ENCODE measurements at regions not wholly inside any gene's neighbourhood (a gene's known extent, or its start where the extent isn't known, plus 50 kb on each side); places are given as distances from the start of the nearest gene placed in this dataset.
"Not testable (repeated sequence)": the region's sequence is repeated elsewhere in the genome, so short reads cannot be mapped to it uniquely, and the experiment has no call there.

GRCh38 chr12:107144441-107144840, 51.1 kb upstream of the CRY1 start:
- no peak for ATAC-seq
- intact Hi-C loops (cut with DNase I): no loop called here
- no peak for DNase-seq (ENCODE audit: low spot score)

DNA sequence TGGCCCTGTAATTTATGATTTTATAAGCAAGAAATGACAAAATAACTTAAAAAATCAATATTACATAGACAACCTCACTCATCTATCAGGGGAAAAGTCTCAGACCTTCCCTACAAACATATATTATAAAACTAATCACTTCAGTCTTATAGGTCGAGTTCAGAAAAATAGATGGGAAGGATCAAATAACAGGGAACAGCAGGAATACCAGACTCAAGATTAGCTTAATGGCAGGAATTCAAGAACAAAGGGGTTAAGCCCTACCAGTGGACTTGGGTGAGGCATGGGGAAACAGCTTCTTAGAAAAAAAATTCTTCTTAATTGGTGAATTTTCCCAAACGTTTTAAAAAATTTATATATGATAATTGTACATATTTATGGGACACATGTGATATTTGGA, 51.6 kb upstream of the CRY1 start:
- ATAC-seq (no peak), DNase-seq (ENCODE audit: low spot score) (no peak)
- intact Hi-C loops (cut with DNase I): no loop called here

- DNase-seq (ENCODE audit: low spot score) (no peak), ATAC-seq (no peak)
- intact Hi-C loops (cut with DNase I): no loop called here
Observed at GRCh38 chr12:107145397-107145796, 52.0 kb upstream of the CRY1 start.

DNA sequence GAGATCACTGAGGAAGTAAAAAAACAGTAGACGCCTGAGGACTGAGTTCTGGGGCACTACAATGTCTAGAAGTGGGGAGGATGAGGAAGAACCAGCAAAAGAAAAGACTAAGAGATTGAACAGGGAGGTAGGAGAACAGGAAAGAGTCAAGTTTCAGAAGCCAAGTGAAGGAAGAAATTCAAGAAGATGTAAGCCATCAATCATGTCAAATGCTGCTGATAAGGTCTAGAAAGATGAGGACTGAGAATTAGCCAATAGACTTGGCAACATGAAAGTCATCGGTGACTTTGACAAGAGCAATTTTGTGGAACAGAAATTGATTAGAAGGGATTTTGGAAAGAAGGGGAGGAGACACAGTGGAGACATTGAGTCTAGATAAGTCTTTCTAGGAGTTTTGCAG, 54.8 kb upstream of the CRY1 start:
- ATAC-seq (no peak), DNase-seq (ENCODE audit: low spot score) (no peak)
- intact Hi-C loops (cut with DNase I): no loop called here

DNA sequence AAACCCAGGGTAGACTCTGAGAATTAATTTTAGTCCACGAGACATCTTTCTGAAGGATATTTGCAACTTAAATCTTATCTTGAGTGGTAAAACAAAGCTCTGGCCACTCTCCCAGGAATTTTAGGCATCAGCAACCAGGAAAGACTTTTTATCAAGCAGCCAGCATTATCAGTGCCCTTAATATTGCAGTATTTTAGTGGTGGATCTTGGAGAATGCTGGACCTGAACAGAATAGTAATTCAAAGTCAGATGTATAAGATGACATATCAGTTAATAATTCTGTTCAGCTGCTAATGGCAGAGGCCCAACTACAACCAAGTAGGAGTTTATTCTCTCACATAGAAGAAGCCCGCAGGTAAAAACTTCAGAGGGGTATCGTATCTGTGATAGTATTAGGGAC, 59.0 kb upstream of the CRY1 start:
- intact Hi-C loops (cut with DNase I): no loop called here
- no peak for ATAC-seq
- DNase-seq (ENCODE audit: low spot score): no peak

DNA sequence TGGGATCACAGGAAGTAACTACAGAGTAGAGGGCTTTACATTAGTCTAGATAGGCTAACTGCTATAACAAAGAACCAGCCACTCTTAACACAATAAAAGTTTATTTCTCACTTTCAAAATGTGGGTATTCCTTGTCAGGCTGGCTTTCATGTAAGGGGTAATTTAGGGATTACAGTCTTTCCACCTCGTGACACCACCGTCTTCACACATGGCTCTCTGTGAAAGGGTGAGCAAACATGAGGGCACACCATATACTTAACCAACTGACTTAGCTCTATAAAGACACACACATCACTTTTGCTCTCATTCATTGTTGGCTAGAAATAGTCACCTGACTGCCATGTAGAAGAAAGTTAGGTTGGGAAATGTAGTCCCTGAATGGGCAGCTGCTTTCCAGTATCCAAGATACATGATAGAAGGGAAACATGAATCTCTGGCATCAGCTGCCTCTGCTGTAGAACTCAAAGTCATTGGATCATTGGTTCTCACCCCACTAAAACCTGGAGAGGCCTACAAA, 66.1 kb upstream of the CRY1 start:
- intact Hi-C loops (cut with DNase I): no loop called here
- ATAC-seq: no peak
- no peak for DNase-seq (ENCODE audit: low spot score)

DNA sequence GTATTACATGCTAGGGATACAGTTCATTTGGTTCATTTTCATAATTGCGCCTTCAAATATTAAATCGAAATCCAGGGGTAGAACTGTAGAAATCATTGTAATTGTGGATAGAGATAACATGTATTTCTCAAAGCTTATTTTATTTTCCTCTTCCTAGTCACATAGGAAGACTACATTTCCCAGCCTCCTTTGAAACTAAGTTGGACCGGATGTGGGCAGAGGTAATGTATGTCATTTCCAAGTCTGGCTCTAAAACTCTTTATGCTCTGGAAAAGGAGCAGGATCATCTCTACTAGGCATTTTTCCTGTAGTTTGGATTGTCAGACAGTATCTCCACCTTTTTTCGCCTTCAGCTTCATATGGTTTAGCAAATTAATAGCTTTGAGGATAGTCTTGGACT, 70.1 kb upstream of the CRY1 start:
- intact Hi-C loops (cut with DNase I): no loop called here
- ATAC-seq (no peak), DNase-seq (ENCODE audit: low spot score) (no peak)

DNA sequence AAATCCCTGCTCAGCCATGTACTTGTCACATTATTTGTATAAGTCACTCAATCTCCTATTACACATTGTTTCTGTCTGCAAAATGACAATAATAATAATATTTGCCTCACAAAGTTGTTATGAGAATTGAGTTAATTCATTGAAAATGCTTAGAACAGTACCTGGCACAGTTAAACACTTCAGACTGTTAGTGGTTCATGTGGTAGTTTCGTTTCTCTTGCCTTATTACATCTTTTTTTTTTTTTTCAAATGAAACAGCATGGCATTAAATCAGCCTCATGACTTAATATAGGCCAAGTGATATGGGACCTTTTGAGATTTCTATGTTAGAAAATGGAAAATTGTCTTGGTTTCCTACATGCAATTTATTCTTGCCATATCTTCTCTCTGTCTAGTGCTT, 71.0 kb upstream of the CRY1 start:
- no peak for DNase-seq (ENCODE audit: low spot score)
- intact Hi-C loops (cut with DNase I): no loop called here
- no peak for ATAC-seq

GRCh38 chr12:107165581-107165980, 72.2 kb upstream of the CRY1 start:
- no peak for DNase-seq (ENCODE audit: low spot score)
- intact Hi-C loops (cut with DNase I): no loop called here
- no peak for ATAC-seq

- intact Hi-C loops (cut with DNase I): no loop called here
- DNase-seq (ENCODE audit: low spot score) (no peak), ATAC-seq (no peak)
Observed at GRCh38 chr12:107167756-107168155, 74.4 kb upstream of the CRY1 start.

GRCh38 chr12:107169200-107169599, 75.9 kb upstream of the CRY1 start:
- DNase-seq (ENCODE audit: low spot score) (no peak), ATAC-seq (no peak)
- intact Hi-C loops (cut with DNase I): no loop called here

GRCh38 chr12:107178776-107179175, 85.4 kb upstream of the CRY1 start:
- no peak for DNase-seq (ENCODE audit: low spot score)
- intact Hi-C loops (cut with DNase I): no loop called here
- ATAC-seq: no peak

DNA sequence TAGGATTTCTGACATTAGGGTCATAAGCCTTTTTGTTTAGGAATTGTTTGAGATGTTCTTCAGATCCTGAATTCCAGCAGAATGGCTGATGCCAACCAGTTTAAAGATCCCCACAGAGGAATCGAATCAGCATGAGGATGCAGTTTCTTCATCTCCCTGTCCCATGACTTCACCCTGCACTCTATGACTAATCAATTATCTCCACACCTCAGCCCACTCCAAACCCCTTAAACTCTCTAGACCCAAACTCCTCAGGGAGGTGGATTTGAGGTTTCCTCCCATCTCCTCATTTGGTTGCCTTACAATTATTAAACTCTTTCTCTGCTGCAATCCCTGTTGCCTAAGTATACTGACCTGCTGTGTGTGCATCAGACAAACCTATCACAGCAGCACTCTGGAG, 86.5 kb upstream of the CRY1 start:
- DNase-seq (ENCODE audit: low spot score) (no peak), ATAC-seq (no peak)
- intact Hi-C loops (cut with DNase I): no loop called here

- no peak for ATAC-seq
- intact Hi-C loops (cut with DNase I): no loop called here
- no peak for DNase-seq (ENCODE audit: low spot score)
Observed at GRCh38 chr12:107180272-107180671, 86.9 kb upstream of the CRY1 start.

GRCh38 chr12:107184359-107184930, 91.1 kb upstream of the CRY1 start:
- ATAC-seq (no peak), DNase-seq (ENCODE audit: low spot score) (no peak)
- intact Hi-C loops (cut with DNase I): no loop called here

DNA sequence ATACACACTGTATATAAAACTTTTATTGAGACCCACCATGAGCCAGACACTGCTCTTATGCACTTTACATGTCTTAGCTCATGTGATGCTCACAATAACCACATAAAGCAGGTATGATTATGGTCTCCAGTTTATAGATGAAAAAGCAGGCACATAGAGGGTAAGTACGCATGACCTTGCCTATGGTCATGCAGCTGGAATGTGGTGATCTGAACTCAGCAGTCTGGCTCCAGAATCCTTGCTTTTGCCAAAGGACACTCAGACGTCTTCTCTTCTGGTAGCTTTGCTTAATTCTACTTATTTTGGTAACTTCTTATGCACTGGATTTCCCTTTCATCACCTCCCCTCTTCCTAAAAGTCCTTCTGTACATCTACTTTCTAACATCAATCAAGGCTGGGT, 103.3 kb upstream of the CRY1 start:
- no peak for ATAC-seq
- intact Hi-C loops (cut with DNase I): no loop called here
- no peak for DNase-seq (ENCODE audit: low spot score)

- intact Hi-C loops (cut with DNase I): no loop called here
Observed at GRCh38 chr12:107200394-107200793, 107.0 kb upstream of the CRY1 start.

DNA sequence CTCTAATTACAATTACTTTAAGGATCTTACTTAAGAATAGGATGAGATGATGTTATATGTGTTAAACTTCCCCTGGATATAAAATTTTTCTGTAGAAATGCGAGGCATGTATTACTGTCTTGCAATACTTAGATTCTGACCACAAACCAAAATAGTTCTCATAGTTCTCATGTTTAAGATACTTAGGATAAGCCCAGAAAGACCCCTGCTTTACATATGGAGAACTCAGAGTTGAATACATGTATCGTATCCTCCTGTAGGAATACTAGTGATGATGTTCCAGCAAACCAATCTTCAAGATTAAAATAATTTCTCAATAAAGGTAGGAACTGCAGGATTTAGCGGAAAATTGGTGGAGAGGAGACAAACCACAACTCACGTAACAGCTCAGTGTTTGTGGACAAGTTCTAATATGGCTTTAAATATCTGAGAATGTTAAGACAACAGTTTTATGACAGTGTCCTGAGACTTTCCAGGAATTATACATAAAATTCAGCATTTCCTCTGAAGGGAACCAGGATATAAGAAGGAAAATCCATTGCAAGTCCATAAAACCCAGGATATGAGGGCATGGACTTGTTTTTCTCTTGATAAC, 114.7 kb upstream of the CRY1 start:
- DNase-seq (ENCODE audit: low spot score) (no peak), ATAC-seq (no peak)
- intact Hi-C loops (cut with DNase I): no loop called here

More at GRCh38 chr12:107200394-107200793, 107.0 kb upstream of the CRY1 start:
- no peak for ATAC-seq
- DNase-seq (ENCODE audit: low spot score): no peak

DNA sequence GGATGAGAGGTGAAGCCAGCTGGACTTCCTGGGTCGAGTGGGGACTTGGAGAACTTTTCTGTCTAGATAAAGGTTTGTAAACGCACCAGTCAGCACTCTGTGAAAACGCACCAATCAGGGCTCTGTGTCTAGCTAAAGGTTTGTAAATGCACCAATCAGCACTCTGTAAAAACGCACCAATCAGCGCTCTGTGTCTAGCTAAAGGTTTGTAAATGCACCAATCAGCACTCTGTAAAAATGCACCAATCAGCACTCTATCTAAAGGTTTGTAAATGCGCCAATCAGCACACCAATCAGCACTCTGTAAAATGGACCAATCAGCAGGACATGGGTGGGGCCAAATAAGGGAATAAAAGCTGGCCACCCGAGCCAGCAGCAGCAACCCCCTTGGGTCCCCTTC, 116.4 kb upstream of the CRY1 start:
- DNase-seq (ENCODE audit: low spot score); intact Hi-C loops (cut with DNase I); ATAC-seq: not testable (repeated sequence)

GRCh38 chr12:107214373-107214773, 121.0 kb upstream of the CRY1 start:
- intact Hi-C loops (cut with DNase I); DNase-seq (ENCODE audit: low spot score); ATAC-seq: not testable (repeated sequence)

DNA sequence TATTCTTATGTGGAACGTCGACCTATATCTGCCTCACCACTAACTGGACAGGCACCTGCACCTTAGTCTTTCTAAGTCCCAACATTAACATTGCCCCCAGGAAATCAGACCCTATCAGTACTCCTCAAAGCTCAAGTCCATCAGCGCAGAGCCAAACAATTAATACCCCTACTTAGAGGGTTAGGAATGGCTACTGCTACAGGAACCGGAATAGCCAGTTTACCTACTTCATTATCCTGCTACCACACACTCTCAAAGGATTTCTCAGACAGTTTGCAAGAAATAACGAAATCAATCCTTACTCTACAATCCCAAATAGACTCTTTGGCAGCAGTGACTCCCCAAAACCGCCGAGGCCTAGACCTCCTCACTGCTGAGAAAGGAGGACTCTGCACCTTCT, 123.1 kb upstream of the CRY1 start:
- intact Hi-C loops (cut with DNase I); ATAC-seq; DNase-seq (ENCODE audit: low spot score): not testable (repeated sequence)

All from sciatic nerve (tissue), 2 donors.